ENCODE measurements at regions not wholly inside any gene's neighbourhood (a gene's known extent, or its start where the extent isn't known, plus 50 kb on each side); places are given as distances from the start of the nearest gene placed in this dataset.
A peak's percentile ranks its signal among the peaks of the same experiment; 100 is the strongest.

DNA sequence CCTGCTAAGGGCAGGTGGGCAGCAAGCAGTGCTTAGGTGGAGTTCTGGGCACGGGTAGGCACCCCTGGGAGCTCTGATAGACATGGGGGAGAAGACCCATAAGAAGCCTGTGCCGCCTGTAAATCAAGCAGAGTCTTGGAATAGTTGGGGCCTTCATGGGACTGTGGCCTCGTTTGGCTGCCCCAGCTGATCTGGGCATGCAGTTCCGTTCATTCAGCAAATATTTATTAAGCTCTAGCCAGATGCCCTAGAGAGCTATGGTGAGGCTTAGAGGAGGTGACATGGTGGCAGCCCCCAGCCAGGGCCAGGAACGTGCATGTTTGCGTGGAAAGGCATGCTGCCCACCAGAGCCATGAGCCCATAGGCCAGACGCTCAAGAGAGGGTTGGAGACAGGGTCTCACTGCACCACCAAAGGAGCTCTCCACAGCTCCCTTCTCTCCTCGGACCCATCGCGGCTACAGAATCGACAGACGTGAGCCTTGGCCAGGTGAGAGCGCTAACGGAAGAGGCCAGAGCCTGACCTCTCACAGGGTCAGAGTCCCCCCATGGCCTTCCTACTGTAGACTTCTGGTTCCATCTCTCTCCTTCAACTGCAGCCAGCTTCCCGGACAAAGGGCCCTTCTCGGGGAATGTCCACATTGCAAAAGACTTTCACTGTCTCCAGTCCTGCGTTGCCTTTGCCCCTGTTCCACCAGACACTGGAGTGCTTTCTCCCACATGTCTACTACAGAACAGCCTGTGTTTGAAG lies 135.7 kb downstream of the INHBB start (continued):
- no peak for TF ChIP-seq ZBTB3 (CRISPR knock-in tag; IDR thresholded peaks at IDR 0.05; ENCODE audit: borderline replicate concordance, low read depth)
- no peak for TF ChIP-seq GATAD1 (CRISPR knock-in tag; IDR thresholded peaks at IDR 0.05)
- TF ChIP-seq KDM6A (CRISPR knock-in tag; IDR thresholded peaks at IDR 0.05; ENCODE audit: low read depth): no peak
- TF ChIP-seq ZNF615 (CRISPR knock-in tag; IDR thresholded peaks at IDR 0.05; ENCODE audit: borderline replicate concordance): no peak
- no peak for TF ChIP-seq POLR2A (IDR thresholded peaks at IDR 0.05; ENCODE audit: insufficient read depth in 1 of 2, low read depth in 2 of 2, low read length in 2 of 2)
- TF ChIP-seq, protein P1, sequence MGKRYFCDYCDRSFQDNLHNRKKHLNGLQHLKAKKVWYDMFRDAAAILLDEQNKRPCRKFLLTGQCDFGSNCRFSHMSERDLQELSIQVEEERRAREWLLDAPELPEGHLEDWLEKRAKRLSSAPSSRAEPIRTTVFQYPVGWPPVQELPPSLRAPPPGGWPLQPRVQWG (CRISPR knock-in tag; IDR thresholded peaks at IDR 0.05; ENCODE audit: borderline replicate concordance, low read depth): no peak
- TF ChIP-seq NCOA1 (CRISPR knock-in tag; IDR thresholded peaks at IDR 0.05): no peak
- no peak for TF ChIP-seq ZNF83 (CRISPR knock-in tag; IDR thresholded peaks at IDR 0.05; ENCODE audit: borderline replicate concordance)
- TF ChIP-seq SOX6 (IDR thresholded peaks at IDR 0.05): no peak
- TF ChIP-seq SOX6 (CRISPR knock-in tag; IDR thresholded peaks at IDR 0.05): no peak
- peak; percentile 34 for TF ChIP-seq ZFX (CRISPR knock-in tag; IDR thresholded peaks at IDR 0.05; ENCODE audit: low read depth)
- TF ChIP-seq, protein P2, sequence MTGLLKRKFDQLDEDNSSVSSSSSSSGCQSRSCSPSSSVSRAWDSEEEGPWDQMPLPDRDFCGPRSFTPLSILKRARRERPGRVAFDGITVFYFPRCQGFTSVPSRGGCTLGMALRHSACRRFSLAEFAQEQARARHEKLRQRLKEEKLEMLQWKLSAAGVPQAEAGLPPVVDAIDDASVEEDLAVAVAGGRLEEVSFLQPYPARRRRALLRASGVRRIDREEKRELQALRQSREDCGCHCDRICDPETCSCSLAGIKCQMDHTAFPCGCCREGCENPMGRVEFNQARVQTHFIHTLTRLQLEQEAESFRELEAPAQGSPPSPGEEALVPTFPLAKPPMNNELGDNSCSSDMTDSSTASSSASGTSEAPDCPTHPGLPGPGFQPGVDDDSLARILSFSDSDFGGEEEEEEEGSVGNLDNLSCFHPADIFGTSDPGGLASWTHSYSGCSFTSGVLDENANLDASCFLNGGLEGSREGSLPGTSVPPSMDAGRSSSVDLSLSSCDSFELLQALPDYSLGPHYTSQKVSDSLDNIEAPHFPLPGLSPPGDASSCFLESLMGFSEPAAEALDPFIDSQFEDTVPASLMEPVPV (CRISPR knock-in tag; IDR thresholded peaks at IDR 0.05): no peak
- TF ChIP-seq SP2 (CRISPR knock-in tag; IDR thresholded peaks at IDR 0.05): no peak
- TF ChIP-seq ZNF235 (CRISPR knock-in tag; IDR thresholded peaks at IDR 0.05; ENCODE audit: borderline replicate concordance): no peak
- TF ChIP-seq ZNF550 (CRISPR knock-in tag; IDR thresholded peaks at IDR 0.05; ENCODE audit: borderline replicate concordance): no peak
- TF ChIP-seq PCBP2 (optimal IDR thresholded peaks at IDR 0.05; ENCODE audit: low read depth, low read length, poor library complexity, severe bottlenecking): no peak
- TF ChIP-seq GTF3A (CRISPR knock-in tag; conservative IDR thresholded peaks at IDR 0.05): no peak
- TF ChIP-seq, protein P3, sequence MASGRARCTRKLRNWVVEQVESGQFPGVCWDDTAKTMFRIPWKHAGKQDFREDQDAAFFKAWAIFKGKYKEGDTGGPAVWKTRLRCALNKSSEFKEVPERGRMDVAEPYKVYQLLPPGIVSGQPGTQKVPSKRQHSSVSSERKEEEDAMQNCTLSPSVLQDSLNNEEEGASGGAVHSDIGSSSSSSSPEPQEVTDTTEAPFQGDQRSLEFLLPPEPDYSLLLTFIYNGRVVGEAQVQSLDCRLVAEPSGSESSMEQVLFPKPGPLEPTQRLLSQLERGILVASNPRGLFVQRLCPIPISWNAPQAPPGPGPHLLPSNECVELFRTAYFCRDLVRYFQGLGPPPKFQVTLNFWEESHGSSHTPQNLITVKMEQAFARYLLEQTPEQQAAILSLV (CRISPR knock-in tag; IDR thresholded peaks at IDR 0.05; ENCODE audit: borderline replicate concordance): 0 out of 2 replicates have a peak, but pooled peaks have one; percentile 43
- TF ChIP-seq, protein P4, sequence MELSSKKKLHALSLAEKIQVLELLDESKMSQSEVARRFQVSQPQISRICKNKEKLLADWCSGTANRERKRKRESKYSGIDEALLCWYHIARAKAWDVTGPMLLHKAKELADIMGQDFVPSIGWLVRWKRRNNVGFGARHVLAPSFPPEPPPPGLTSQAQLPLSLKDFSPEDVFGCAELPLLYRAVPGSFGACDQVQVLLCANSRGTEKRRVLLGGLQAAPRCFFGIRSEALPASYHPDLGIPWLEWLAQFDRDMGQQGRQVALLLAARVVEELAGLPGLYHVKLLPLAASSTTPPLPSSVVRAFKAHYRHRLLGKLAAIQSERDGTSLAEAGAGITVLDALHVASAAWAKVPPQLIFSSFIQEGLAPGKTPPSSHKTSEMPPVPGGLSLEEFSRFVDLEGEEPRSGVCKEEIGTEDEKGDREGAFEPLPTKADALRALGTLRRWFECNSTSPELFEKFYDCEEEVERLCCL (CRISPR knock-in tag; IDR thresholded peaks at IDR 0.05; ENCODE audit: borderline replicate concordance): no peak
- TF ChIP-seq, protein P5, sequence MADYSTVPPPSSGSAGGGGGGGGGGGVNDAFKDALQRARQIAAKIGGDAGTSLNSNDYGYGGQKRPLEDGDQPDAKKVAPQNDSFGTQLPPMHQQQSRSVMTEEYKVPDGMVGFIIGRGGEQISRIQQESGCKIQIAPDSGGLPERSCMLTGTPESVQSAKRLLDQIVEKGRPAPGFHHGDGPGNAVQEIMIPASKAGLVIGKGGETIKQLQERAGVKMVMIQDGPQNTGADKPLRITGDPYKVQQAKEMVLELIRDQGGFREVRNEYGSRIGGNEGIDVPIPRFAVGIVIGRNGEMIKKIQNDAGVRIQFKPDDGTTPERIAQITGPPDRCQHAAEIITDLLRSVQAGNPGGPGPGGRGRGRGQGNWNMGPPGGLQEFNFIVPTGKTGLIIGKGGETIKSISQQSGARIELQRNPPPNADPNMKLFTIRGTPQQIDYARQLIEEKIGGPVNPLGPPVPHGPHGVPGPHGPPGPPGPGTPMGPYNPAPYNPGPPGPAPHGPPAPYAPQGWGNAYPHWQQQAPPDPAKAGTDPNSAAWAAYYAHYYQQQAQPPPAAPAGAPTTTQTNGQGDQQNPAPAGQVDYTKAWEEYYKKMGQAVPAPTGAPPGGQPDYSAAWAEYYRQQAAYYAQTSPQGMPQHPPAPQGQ (CRISPR knock-in tag; IDR thresholded peaks at IDR 0.05; ENCODE audit: borderline replicate concordance): no peak
- no peak for TF ChIP-seq CREB1 (IDR thresholded peaks at IDR 0.05)
- TF ChIP-seq CREB1 (CRISPR knock-in tag; IDR thresholded peaks at IDR 0.05): no peak
- TF ChIP-seq KLF9 (CRISPR knock-in tag; IDR thresholded peaks at IDR 0.05; ENCODE audit: low read depth): no peak
- TF ChIP-seq ZMAT3 (CRISPR knock-in tag; conservative IDR thresholded peaks at IDR 0.05): peak; percentile 64; the same call in 1 of the 2 replicates
- TF ChIP-seq NR2F6 (IDR thresholded peaks at IDR 0.05): peak; percentile 82
- peak; percentile 68; the same call in 1 of the 2 replicates for TF ChIP-seq NR2F6 (CRISPR knock-in tag; IDR thresholded peaks at IDR 0.05)
- TF ChIP-seq SMAD9 (CRISPR knock-in tag; IDR thresholded peaks at IDR 0.05): no peak
